Fibroblast of lung (primary cell): ENCODE measurements at regions not wholly inside any gene's neighbourhood (a gene's known extent, or its start where the extent isn't known, plus 50 kb on each side); places are given as distances from the start of the nearest gene placed in this dataset.
"Not testable (repeated sequence)": the region's sequence is repeated elsewhere in the genome, so short reads cannot be mapped to it uniquely, and the experiment has no call there.

Source experiments
- EZH2 ChIP-seq: IDR thresholded peaks from 2 replicates; pipeline ENCODE4 v1.5.1; 2012; ENCODE audit warnings: low read length, control low read depth, mild to moderate bottlenecking; ENCODE audit errors: missing control alignments
- TF ChIP-seq, protein P1 (sequence below), 2 donors: IDR thresholded peaks in 1 of 2; conservative IDR thresholded peaks in 1 of 2; 1 replicate in 1 of 2; 2 replicates in 1 of 2; pipeline ENCODE4 v1.5.1; 2011 to 2012; ENCODE audit warnings: low read length in 2 of 2, control low read depth in 1 of 2, inconsistent platforms in 1 of 2, low read depth in 1 of 2, mild to moderate bottlenecking in 1 of 2

DNA sequence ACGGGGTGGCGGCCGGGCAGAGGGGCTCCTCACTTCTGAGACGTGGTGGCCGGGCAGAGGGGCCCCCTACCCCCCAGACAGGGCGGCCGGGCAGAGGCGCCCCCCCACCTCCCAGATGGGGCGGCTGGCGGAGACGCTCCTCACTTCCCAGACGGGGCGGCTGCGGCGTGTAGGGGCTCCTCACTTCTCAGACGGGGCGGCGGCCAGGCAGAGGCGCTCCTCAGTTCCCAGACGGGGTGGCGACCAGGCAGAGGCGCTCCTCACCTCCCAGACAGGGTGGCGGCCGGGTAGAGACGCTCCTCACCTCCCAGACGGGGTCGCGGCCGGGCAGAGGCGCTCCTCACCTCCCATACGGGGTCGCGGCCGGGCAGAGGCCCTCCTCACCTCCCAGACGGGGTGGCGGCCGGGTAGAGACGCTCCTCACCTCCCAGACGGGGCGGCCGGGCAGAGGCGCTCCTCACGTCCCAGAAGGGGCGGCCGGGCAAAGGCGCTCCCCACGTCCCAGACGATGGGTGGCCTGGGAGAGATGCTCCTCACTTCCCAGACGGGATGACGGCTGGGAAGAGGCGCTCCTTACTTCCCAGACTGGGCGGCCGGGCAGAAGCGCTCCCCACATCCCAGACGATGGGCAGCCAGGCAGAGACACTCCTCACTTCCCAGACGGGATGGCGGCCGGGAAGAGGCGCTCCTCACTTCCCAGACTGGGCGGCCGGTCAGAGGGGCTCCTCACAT, 536.6 kb upstream of the TUSC1 start:
- TF ChIP-seq, protein P1, sequence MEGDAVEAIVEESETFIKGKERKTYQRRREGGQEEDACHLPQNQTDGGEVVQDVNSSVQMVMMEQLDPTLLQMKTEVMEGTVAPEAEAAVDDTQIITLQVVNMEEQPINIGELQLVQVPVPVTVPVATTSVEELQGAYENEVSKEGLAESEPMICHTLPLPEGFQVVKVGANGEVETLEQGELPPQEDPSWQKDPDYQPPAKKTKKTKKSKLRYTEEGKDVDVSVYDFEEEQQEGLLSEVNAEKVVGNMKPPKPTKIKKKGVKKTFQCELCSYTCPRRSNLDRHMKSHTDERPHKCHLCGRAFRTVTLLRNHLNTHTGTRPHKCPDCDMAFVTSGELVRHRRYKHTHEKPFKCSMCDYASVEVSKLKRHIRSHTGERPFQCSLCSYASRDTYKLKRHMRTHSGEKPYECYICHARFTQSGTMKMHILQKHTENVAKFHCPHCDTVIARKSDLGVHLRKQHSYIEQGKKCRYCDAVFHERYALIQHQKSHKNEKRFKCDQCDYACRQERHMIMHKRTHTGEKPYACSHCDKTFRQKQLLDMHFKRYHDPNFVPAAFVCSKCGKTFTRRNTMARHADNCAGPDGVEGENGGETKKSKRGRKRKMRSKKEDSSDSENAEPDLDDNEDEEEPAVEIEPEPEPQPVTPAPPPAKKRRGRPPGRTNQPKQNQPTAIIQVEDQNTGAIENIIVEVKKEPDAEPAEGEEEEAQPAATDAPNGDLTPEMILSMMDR (conservative IDR thresholded peaks at IDR 0.05 in 1 of 2, IDR thresholded peaks at IDR 0.05 in 1 of 2; ENCODE audit: low read depth in 1 of 2, low read length in 2 of 2) = not testable (repeated sequence)
- not testable (repeated sequence) for TF ChIP-seq EZH2
